GM06990 (cell line): ENCODE measurements at regions not wholly inside any gene's neighbourhood (a gene's known extent, or its start where the extent isn't known, plus 50 kb on each side); places are given as distances from the start of the nearest gene placed in this dataset.

Experiments used
- DNase-seq: peaks from one replicate; pipeline ENCODE4 v3.0.0-alpha.2; 2011; ENCODE audit not compliant: insufficient read length; ENCODE audit errors: extremely low read depth
- H3K27me3 ChIP-seq: replicated peaks from 2 replicates; pipeline ENCODE4 v1.6.0; 2011; ENCODE audit warnings: low read length; ENCODE audit not compliant: control insufficient read depth, insufficient read depth
- H3K36me3 ChIP-seq: 2 replicates; pipeline ENCODE4 v1.5.1; 2011; ENCODE audit warnings: low read length; ENCODE audit not compliant: control insufficient read depth, insufficient read depth
- H3K4me3 ChIP-seq: replicated peaks from 2 replicates; pipeline ENCODE4 v1.5.1; 2011; ENCODE audit warnings: low read depth, mild to moderate bottlenecking, control low read depth, low read length
- CTCF ChIP-seq: IDR thresholded peaks from 2 replicates; pipeline ENCODE4 v1.5.1; 2011; ENCODE audit warnings: low read length, control low read depth, mild to moderate bottlenecking, inconsistent platforms; ENCODE audit not compliant: insufficient read depth, poor library complexity, severe bottlenecking

DNA sequence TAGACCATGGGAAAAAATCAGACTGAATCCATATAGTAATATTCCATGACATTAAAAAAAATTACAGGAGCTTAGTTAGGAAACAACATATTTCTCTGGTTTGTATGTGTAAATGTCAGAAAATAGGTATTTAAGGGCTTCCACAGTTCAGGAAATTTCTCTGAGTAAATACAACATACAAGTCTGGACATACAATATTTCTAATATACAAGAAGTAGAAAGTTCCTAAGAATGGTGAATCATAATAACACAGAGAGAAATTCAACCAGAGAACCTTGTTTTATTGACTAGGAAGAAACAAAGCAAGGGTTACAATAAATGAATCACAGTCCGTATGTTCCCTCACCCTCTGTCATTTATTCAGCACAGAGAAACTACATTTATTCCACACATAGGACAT, 532.7 kb upstream of the FAT3 start:
- no peaks in the 10 kb centered on the region for H3K27me3 ChIP-seq
- DNase-seq: no peak
- H3K4me3 ChIP-seq: no peak overlapping the region
- TF ChIP-seq CTCF: no peak
- no peaks in the 10 kb centered on the region for H3K36me3 ChIP-seq

GRCh38 chr11:91688672-91689071, 535.9 kb upstream of the FAT3 start:
- TF ChIP-seq CTCF: no peak
- no peaks in the 10 kb centered on the region for H3K27me3 ChIP-seq
- no peak for DNase-seq
- no peaks in the 10 kb centered on the region for H3K36me3 ChIP-seq
- H3K4me3 ChIP-seq: no peak overlapping the region

DNA sequence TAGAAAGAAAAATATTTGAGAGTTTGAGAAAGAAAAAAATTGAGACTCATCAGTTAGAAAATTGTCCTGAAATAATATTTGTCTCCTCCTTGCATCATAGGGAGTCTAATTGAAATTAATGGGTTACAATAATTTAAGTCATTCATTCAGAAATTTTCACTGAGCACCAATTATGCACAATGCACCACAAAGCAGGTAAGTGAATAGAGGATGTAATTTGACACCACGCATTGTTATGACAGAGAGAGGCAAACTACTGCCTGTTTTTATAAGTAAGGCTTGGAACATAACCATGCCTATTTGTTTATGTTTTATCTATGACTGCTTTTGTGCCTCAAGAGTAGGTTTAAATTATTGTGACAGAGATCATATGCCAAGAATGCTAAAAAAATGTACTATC, 537.9 kb upstream of the FAT3 start:
- TF ChIP-seq CTCF: no peak
- DNase-seq: no peak
- no peaks in the 10 kb centered on the region for H3K36me3 ChIP-seq
- H3K27me3 ChIP-seq: no peaks in the 10 kb centered on the region
- H3K4me3 ChIP-seq: no peak overlapping the region

DNA sequence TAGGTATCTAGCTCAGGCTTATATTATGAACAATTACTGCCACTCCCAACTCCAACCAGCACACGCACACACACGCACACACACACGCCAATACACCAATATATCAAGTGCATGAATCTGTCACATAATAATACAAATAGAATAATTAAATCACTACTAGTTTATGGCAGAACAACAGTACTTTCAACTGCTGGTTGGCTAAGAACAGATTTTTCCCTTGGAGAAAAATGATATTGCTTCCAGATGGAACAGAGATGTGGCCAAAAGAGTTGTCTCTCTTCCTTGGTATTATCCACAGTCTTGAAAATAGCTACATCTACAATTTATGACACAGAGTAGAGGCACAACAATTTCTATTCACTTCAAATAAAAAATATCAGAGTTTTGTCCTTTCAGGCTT, 538.3 kb upstream of the FAT3 start:
- H3K36me3 ChIP-seq: no peaks in the 10 kb centered on the region
- no peak for TF ChIP-seq CTCF
- no peak overlapping the region for H3K4me3 ChIP-seq
- H3K27me3 ChIP-seq: no peaks in the 10 kb centered on the region
- no peak for DNase-seq

DNA sequence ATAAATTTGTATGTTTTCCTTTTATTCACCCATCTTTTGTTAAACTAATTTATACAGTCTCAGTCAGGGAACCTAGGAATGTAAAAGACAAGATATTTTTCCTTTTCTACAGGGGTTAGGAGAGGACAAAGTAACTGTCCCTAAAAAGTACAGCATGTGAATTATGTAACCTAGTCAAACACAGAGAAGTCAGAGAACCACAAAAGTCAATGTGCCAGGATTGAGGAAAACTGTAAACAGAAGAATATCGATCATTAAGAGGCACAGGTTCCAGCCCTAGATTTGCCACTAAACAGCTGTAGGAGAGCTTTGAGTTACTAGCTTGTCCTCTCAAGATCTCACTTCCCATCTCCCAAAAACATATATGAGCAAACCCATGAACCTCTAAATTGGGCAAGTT, 550.9 kb upstream of the FAT3 start:
- no peak for TF ChIP-seq CTCF
- no peak for DNase-seq
- Histone ChIP-seq H3K4me3 (no peak overlapping the region), H3K36me3 (no peaks in the 10 kb centered on the region), H3K27me3 (no peaks in the 10 kb centered on the region)

DNA sequence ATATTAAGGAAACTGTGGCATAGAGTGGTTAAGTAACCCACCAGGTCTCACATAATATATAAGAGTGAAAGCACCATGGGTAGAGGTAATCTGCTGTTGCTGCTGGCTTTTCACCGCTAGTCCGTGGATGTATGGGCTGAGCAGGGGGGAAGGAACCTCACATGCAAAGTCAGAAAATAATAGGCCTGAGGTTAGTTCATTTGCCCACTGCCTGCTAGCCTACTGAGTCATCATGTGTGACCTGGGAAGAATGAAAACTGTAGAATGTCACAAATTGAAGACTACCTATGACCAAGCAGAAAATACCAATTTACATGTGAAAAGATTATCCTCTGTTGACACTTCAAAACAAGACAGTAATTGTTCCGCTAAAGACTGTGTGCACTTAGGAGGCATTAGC, 560.1 kb upstream of the FAT3 start:
- H3K36me3 ChIP-seq: no peaks in the 10 kb centered on the region
- H3K27me3 ChIP-seq: no peaks in the 10 kb centered on the region
- TF ChIP-seq CTCF: no peak
- no peak overlapping the region for H3K4me3 ChIP-seq
- no peak for DNase-seq
